GM13976 (cell line): ENCODE measurements at regions not wholly inside any gene's neighbourhood (a gene's known extent, or its start where the extent isn't known, plus 50 kb on each side); places are given as distances from the start of the nearest gene placed in this dataset.
A peak's percentile ranks its signal among the peaks of the same experiment; 100 is the strongest.

Source experiments
- DNase-seq: peaks from one replicate; pipeline ENCODE4 v3.0.0; 2012; ENCODE audit warnings: low spot score
- CTCF ChIP-seq: IDR thresholded peaks from 2 replicates; pipeline ENCODE4 v1.5.1; 2012; ENCODE audit warnings: borderline replicate concordance, mild to moderate bottlenecking; ENCODE audit not compliant: insufficient read depth; ENCODE audit errors: extremely low read depth, missing control alignments, control extremely low read depth
- in situ Hi-C: fragments of 300-500 bp; cut with MboI; formaldehyde crosslinking; loops from one replicate; pipeline ENCODE4 v1.12.0; 2022; ENCODE audit warnings: low sequenced_read_pairs, mixed read lengths, inconsistent platforms; ENCODE audit not compliant: unreplicated experiment

- no peak for TF ChIP-seq CTCF
- in situ Hi-C loops, result no loop called here
- no peak for DNase-seq
These were observed 622.0 kb upstream of the DAB2 start for GRCh38 chr5:40046792-40047191.

GRCh38 chr5:40045429-40045828 lies 620.6 kb upstream of the DAB2 start:
- TF ChIP-seq CTCF, result no peak
- DNase-seq, result no peak
- in situ Hi-C loops, result no loop called here

GRCh38 chr5:40043916-40044315 lies 619.1 kb upstream of the DAB2 start:
- DNase-seq, result no peak
- TF ChIP-seq CTCF, result no peak
- in situ Hi-C loops, result no loop called here

GRCh38 chr5:40041452-40041851 lies 616.7 kb upstream of the DAB2 start:
- in situ Hi-C loops, result no loop called here
- DNase-seq, result no peak
- no peak for TF ChIP-seq CTCF

GRCh38 chr5:40037713-40038112 lies 612.9 kb upstream of the DAB2 start:
- no peak for TF ChIP-seq CTCF
- in situ Hi-C loops, result no loop called here
- no peak for DNase-seq

GRCh38 chr5:40034441-40034840 lies 609.7 kb upstream of the DAB2 start:
- in situ Hi-C loops, result no loop called here
- no peak for TF ChIP-seq CTCF

GRCh38 chr5:40033411-40033810 lies 608.6 kb upstream of the DAB2 start:
- in situ Hi-C loops, result no loop called here
- no peak for TF ChIP-seq CTCF
- peak; percentile 13 for DNase-seq

More at GRCh38 chr5:40034441-40034840, 609.7 kb upstream of the DAB2 start:
- no peak for DNase-seq
